Stimulated activated CD4-positive, alpha-beta T cell treated with anti-CD3 and anti-CD28 coated beads, Interleukin-12 subunit alpha, Interleukin-12 subunit beta, amount 100 ng/mL, for 24 hours (primary cell): ENCODE measurements at regions not wholly inside any gene's neighbourhood (a gene's known extent, or its start where the extent isn't known, plus 50 kb on each side); places are given as distances from the start of the nearest gene placed in this dataset.

Experiments
- DNase-seq, 2 experiments: peaks; one replicate each; pipeline ENCODE4 v3.0.0-alpha.2; 2020; ENCODE audit warnings: low read depth in 2 of 2

DNA sequence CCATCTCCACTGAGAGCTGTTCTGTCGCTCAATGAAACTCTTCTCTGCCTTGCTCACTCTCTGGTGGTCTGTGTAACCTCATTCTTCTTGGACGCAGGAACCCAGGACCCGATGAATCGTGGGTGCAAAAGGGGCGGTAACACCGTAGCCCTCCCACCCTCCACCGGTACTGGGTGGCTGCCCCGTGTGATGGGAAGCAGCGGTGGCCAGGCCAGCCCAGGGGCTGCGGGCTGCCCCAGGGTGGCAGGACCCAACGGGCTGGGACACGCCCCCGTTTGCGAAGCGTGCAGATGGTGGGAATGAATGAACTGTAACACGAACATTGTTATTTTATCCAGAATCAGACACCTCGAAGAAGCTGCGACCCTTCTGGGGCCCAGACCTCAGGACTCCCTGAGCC lies 92.3 kb upstream of the BACE2 start:
- DNase-seq = no peak

DNA sequence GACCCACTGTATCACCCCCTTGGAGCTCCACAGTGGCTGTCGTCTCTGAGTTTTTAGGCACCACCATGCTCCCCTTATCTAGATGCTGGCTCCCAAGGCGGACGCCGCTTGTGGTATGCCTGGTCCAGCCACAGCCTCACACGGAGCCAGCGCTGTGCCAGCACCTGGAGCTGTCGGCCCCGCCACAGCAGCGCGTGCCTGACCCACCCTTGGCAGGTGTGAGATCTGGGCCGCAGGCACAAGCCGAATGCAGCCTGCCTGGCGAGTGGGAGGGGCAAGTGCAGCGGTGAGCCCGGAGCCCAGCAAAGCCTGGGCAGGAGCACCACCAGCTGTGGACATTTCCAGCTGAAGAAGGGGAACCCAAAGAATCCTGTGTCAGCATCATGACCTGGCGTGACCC lies 91.9 kb upstream of the BACE2 start:
- DNase-seq = no peak

DNA sequence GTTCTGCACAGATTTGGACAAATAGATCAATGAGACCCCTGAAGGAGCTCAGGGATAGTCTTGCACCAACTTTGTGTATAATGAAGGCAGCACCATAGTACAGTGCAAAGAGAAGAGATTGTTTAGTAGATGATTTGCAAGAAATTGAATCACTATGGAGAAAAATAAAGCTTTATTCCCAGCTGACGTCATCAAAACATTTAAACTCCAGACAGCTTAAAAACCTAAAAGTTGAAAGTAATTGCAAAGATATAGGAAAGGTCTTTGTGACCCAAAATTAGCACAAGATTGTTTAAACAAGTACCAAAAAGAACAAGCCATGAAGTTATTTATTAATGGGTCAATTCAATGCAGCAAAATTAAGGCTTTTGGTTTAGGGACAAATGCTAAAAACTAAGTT lies 88.8 kb upstream of the BACE2 start:
- no peak for DNase-seq

DNA sequence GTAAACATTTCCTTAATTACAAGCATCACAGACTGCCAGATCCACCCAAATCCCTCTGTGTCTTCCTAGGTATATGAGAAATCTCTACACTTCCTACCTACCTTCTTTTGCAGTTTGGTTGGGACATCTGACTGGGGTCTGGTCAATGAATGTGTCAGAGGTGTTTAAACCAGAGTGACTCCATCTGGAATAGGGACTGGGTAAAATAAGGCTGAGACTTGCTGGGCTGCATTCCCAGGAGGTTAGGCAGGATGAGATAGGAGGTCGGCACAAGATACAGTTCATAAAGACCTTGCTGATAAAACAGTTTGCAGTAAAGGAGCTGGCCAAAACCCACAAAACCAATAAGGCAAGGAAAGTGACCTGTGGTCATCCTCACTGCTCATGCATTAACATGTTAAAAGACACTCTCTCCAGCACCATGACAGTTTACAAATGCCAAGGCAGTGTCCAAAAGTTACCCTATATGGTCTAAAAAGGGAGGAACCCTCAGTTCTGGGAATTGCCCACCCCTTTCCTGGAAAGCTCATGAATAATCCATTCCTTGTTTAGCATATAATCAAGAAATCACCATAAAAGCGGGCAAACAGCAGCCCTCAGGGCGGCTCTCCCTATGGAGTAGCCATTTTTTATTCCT lies 87.4 kb upstream of the BACE2 start:
- no peak for DNase-seq

DNA sequence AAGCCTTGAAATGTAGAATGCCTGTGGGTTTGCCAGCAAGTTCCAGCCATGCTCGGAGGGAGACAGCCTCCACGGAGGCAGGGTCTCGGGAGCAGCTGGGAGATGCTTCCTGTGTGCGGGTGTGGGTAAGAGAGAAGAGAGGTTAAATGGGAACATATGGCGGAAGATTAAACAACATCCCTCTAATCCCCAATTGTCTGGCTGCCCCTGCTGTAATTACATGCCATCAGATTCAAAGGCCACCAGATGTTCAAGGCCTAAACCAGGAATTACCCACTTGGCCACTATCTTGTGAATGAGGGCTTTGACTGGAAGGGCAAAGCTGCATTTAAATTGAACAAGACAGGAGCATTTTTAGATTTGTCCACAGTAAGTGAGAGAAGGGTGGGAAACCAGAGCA lies 81.4 kb upstream of the BACE2 start:
- no peak for DNase-seq

DNA sequence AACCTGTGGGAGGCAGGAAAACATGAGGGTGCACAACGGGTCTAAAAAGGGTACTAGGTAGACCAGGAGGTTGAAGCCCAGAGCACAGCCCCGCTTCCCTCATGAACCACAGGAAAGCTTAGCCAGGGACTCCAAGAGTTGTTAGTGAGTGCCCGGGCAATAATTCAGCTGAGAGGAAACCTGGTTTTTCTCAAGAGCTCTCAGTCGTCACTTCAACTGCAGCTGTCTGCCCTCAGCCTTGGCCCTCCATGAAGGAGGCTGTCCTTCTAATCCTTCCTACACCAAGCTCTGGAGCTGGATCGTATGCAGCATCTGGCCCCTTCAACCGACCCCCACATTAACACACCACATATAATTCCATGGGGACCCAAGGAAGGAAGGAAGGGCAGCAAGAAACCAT lies 77.0 kb upstream of the BACE2 start:
- DNase-seq = no peak

DNA sequence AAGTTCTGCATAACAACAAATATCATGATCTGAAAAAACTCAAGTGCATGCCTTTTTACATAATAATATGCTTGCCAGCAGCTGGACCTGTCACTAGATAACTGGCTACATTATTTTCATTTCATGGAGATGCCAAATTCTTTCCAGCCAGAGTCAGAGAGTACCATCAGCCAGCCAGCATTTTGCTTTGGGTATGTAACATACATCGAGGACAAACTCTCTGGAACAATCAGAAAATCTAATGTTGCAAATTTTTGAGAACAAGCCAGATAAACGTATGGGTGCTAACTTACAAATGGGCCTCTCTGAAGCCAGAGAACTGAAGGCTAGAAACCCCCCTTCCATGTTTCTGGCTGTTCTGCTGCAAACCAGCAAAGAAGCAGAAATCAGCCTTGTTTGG lies 76.3 kb upstream of the BACE2 start:
- DNase-seq = no peak

DNA sequence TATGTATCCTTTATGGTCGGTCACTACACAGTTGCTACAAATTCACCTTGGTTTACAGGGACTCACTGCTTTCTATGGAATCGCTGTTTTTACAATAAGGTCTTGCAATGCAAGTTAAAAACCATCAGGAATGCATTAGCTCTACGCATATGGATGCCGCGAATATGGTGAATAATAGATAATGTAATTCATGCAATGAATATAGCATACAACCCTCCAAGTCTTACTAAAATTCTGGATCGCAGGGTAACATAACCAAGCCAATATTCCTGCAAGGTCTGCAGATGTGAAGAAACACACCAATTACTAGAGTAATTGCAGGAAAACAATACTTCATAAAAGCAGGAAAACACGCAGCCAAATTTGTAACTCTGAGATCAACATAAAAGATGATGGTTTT lies 75.6 kb upstream of the BACE2 start:
- no peak for DNase-seq

DNA sequence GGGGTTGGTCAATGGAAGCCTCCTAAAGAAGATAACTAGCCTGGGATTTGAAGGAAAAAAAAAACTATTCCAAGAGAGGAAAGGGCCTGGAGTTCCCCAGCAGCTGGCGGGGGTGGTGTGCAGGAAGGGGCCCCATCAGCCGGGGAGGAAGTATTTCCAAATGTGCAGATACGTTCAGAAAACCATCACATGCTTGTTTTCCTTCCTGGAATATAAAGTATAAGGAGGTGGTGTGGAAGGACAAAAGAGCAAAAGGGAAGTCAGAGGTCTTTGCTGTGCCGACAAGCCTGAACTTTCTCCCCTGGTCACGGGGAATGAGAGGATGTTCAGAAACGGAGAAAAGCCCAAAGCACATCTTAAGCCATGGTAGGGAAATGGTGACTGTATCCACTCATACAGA lies 72.0 kb upstream of the BACE2 start:
- DNase-seq = no peak

DNA sequence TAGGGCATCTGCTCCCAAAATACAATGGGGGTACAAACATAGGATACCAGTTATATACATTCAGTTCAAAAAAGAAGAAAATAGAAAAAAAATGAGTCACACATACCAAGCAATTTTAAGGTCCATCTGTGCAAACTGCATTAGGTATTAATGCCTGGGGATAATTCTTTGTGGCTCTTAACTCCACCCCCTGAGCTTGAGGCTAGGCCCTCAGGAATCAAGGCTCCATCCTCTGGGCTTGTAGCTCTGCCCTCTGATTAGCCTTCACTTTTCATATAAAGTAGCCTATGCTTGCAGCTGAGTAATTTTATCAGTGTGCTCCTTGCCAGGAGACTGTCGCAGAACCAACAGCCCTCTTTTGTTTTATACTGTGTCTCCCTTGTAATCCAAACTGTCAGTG lies 69.9 kb upstream of the BACE2 start:
- no peak for DNase-seq

DNA sequence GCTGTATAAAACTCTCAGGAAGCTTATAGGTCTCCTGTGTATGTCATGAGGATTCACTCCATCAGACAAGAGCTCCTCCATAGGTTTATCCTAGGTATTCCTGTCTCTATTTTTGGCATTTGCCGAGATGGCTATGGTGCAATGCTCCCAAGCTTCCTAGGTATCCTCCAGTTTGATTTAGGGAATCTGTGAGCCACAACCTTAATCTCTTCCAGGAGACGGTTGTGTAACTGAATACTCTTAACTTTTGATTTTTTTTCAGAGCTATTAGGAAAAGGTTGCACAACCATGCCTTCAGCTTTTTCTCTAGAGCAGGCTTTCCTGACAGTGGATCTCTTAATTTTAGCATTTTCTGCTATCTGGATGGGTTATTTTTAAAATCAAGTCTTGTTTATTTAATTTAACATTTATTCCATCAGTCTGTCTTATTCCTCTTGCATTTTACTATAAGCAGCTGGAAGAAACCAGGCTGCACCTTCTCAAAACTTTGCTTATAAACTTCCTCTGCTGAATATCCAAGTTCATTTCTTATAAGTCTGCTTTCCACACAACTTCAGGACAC lies 69.4 kb upstream of the BACE2 start:
- no peak for DNase-seq

DNA sequence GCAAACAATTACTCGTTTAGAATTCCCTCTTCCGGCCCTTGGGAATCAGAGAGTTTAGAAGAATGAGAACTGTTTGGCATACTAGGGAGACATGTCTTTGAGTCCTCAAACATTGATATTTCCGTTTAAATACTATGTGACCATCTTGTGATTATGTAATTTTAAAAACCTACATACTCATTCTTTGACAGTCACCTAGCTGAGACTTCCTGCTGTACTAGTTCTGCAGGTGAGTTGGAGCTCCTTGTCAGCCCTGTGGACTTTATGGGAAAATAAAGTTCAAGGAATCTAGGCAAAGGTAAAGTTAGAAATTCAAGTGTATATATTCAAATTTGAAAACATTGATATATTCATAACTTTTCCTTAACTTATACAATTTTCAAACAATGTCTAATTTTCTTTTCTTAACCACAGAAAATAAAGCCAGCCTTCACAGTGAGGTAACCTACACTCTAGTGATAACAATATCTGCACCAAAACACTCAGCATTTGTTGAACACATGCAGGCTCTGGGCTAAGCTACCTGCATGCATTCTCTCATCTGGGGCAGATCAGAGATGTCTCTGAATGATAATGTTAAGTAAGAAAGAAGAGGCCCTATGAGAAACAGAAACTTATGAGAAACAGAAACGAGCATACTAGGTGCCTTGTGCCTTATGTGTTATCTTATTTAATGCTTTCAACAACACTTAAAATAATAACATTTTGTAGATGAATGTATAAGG lies 67.0 kb upstream of the BACE2 start:
- DNase-seq = no peak

DNA sequence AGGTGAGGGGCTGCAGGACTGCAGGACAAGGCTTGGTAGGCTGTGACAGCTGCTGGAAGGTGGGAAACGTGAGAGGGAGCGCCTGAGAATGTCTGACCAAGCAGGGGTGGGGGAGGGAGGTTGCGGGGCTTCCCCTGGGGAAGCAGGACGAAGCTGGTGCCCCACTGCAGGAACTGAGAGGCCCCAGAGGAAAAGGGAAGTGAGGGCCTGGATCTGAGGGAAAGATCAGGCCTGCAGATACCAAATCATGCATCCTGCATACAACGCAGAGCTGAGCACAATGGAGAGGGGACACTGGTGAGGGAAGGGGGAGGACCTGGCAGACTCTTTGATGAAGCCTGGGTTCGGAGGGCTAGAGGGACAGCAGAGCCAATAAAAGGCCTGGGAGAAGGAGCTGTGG lies 65.7 kb upstream of the BACE2 start:
- no peak for DNase-seq

DNA sequence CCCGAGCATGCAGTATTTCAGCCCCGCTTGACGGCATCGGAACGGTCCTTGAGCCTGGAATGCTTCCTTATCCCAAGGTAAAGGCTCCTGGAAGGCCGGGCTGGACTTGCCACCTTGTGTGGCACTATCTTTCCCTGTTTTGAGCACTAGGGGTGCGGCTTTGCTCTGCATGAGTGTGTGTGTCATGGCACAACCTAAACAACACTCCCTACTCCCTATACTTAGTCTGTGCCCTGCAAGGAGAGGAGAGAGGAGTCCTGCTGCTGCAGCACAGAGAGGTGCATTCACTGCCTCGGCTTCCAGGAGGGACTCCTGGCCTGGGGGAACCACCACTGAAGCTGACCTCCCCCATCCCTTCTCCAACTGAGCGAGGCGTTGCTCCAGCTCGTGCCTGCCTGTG lies 60.4 kb upstream of the BACE2 start:
- no peak for DNase-seq

DNA sequence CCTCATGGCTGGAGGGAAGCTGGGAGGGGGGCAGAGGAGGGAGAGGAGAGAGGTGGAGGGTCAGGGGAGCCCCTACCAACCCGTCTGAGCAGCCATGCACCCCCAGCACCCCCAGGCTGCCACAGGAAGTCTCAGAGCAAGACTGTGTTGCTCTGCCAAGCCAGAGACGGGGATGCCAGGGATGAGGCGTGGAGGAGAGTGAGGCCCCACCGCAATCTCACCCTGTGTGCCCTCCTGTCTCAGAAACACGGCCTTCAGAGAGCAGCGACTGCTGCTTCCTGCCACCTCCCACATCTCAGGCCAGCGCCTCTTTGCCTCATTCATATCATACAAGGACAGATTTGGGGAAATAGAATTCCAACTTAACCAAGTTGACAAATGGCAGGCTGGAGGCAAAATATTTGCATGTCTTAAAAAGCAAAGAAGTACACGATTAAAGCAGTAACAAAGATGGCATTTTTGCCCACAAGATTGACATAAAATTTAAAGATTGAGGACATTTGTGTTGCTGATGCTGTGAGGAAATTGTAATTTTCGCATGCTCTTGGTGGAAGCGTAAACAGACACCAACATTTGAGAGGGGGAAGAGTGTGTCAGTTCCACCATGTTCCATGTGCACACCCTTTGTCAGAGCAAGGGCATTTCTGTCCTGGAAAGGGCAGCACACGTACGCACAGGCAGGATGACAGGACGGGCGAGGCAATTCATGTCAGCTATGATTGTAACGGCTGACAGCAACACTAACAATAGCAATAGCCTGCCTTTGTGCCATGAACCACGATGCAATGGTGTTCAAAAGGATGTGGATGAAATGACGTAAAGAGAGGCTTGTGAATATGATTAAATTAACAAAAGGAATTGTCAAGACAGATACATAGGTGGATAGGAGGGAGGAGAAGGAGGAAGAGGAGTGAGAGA lies 59.0 kb upstream of the BACE2 start:
- no peak for DNase-seq

DNA sequence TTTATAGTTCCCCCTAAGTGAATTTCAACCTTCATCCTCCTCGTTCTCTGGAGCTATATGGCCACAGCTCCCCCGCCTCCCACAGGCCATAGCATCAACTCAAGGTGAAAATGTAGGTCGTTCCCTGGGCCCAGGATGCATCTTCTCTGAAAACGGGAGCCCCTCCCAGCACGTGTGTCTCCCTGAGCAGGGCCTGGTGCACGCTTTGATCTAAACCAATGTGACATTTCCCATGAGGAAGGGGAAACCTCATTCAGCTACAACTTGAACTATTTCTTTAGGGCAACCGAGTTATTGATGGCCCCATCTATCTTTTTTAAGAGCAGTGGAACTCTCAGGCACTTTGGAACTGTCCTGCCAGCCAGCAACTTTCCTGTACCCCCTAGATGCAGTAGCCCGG lies 57.8 kb upstream of the BACE2 start:
- DNase-seq = no peak

DNA sequence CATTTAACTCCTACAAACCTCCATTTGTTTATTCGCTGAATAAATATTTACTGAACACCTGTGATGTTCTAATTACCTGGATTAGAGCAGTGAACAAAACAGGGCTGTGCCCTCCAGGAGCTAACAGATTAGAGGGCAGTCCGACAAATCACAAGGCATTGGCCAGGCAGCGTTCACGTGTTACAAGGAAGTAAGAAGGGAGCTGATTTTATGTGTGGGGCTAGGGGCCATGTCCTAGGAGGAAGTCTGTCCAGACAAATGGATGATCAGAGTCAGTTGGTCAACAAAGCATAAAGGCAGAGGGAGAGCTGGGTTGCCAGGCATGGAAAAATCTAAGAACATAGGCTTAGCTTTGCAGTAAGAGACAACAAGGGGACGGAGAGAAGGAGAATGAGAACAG lies 57.3 kb upstream of the BACE2 start:
- no peak for DNase-seq

DNA sequence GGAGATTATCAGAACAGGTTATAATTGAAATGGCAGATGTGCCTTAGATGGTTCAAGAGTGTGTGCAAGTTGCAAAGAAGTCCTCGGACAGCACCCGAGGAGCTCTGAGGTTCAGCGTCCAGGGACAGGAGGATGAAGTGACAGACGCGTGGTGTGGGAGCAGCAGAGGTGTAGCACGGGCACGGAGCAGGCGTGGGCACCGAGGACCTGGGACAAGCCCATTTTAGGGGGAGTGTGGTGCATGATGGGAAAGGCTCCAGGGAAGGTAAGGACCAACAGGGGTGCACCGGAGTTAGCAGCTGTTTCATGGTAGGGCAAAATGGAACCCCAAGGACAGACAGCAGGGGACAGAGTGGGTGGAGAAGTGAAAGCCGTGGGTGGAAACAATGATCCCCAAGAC lies 56.3 kb upstream of the BACE2 start:
- DNase-seq = no peak

DNA sequence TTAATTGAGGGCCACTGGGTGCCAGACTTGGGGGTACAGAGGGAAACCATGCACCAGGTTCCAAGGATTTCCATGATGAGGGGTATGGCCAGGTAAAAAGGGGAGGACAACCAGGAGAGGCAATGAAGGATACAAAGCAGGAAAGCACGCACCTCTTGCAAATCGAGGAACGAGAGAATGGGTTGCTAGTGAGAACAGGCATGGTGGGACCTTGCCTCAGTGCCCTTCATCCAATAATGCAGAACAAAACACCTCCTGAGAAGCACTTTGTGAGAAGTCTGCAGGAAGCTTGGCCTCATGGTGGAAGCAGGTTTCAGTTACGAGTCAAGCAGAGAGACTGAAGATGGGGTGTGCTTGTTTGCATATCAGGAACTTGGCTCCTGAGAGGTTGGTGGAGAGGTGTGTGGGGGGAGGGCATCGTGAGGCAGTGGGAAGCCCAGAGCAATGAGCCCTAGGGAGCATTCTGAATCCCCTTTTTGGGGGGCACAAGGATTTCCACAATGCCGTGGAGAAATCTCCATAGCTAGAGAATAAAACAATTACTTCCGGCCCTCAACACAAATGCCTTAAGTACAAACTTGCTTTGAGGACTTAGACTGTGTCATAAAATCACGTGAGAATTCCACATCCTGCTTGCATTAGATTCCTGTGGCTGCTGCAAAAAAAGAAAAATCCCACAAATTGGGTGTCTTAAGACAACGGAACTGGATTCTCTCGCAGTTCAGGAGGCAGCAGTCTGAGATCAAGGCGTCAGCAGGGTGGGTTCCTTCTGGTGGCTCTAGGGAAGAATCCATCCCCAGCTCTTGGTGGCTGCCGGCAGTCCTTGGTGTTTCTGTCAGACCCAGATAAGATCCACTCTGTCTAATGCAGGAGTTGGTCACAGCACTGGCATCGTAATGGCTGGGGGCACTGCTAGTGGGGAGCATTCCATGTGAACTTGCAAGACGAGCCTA lies 54.9 kb upstream of the BACE2 start:
- DNase-seq = no peak

DNA sequence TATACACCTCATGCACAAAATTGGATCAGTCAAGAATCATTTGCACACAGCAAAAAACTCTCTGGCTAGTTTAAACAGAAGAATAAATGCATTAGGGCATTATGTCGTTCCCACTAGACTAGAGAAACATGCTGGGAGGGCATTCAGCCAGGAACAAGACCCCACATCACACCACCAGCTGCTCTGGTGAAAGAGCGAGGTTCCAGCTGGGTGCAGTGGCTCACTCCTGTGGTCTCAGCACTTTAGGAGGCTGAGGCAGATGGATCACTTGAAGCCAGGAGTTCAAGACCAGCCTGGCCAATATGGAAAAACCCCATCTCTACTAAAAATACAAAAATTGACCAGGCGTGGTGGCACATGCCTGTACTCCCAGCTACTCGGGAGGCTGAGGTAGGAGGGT lies 52.1 kb upstream of the BACE2 start:
- DNase-seq = no peak
